ENCODE measurements at regions not wholly inside any gene's neighbourhood (a gene's known extent, or its start where the extent isn't known, plus 50 kb on each side); places are given as distances from the start of the nearest gene placed in this dataset.

DNA sequence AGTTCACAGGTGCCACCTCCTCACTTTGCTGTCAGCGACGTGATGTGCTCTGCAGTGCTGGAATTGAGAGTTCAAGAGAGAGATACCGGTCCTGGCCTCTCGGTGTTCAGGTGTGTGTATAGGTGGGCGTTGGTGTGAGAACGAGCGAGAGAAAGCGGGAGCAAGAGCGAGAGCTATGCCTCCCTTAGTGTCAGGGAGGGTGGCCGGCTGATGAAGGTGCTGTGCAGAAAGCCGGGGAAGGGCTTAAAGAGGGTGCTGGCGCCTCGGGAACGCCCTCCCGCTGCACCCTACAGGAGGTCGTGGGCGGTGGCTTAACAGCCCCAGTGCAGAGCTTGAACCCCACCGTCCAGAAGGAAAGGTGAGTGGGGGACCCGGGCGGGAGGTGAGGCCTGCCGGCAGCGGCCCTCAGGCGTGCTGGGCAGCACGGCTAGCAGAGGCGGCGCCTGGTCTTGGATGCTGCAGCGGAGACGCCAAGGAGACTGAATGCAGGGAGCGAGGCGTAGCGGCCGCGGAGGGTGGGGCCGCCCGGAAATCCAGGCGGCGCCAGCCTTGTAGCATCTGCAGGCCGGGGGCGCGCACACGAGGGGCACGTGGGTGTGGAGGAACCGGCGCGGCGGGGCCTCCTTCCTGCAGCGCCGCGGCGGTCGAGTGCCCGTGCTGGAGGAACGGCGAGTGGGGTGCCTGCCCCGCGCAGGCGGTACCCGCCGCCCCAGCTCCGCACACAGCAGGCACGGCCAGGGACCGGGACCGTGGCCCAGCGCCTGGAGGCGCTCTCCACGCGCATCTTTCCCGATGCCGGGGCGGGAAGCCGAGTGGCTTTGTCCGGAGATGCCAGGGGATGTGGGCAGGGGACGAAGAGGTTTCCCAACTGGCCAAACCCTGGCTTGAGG, 246.8 kb upstream of the TOPAZ1 start:
- DNase-seq (ENCODE audit: low spot score), result peak; percentile 48
- in situ Hi-C loops (cut with MboI; ENCODE audit: low pct_unique_long_range_greater_than_20kb, low sequenced_read_pairs, unreplicated experiment), result no loop called here
- TF ChIP-seq, protein P1, sequence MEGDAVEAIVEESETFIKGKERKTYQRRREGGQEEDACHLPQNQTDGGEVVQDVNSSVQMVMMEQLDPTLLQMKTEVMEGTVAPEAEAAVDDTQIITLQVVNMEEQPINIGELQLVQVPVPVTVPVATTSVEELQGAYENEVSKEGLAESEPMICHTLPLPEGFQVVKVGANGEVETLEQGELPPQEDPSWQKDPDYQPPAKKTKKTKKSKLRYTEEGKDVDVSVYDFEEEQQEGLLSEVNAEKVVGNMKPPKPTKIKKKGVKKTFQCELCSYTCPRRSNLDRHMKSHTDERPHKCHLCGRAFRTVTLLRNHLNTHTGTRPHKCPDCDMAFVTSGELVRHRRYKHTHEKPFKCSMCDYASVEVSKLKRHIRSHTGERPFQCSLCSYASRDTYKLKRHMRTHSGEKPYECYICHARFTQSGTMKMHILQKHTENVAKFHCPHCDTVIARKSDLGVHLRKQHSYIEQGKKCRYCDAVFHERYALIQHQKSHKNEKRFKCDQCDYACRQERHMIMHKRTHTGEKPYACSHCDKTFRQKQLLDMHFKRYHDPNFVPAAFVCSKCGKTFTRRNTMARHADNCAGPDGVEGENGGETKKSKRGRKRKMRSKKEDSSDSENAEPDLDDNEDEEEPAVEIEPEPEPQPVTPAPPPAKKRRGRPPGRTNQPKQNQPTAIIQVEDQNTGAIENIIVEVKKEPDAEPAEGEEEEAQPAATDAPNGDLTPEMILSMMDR (IDR thresholded peaks at IDR 0.05; ENCODE audit: extremely low read depth, insufficient read depth, missing control alignments), result peak; percentile 28

DNA sequence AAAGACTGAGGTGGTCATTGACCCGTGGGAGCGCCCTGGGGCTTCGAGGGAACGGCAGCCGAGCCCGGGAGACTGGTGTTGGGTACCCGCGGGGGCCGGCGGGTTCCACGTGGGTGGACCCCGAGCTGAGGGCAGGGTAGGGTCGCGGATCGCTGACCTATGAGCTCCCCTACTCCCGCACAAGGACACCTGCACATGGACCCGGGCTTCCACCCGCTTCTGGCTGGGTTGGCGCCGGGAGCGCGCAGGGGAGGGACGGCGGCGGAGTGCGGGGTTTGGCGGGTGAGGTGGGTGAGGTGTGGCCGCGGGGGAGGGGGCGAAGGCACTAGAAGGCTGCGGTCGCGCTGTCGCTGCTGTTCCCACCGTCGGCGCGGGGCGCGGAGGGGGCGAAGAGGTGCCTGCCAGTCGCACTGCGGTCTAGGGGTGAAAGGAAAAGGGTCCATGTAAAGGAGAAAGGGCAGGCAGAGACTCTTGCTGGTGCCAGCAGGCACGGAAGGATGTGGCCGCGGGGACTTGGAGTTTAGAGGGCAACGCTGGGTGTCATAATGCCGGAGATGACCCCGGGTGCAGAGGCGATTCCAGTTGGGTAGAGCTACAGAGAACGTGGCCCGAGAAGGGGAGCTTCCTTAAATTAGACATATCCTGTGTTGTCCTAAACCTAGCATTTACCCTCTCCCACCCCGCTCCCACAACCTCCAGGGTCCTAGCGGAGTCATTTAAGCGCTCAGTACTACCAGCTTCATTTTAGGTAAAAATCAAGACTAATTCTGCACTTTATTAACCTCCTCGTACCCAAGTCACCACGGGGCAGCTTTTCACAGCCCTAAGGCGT, 245.9 kb upstream of the TOPAZ1 start:
- peak; percentile 39 for DNase-seq (ENCODE audit: low spot score)
- TF ChIP-seq, protein P1 (IDR thresholded peaks at IDR 0.05; ENCODE audit: extremely low read depth, insufficient read depth, missing control alignments), result no peak
- in situ Hi-C loops (cut with MboI; ENCODE audit: low pct_unique_long_range_greater_than_20kb, low sequenced_read_pairs, unreplicated experiment), result no loop called here

DNA sequence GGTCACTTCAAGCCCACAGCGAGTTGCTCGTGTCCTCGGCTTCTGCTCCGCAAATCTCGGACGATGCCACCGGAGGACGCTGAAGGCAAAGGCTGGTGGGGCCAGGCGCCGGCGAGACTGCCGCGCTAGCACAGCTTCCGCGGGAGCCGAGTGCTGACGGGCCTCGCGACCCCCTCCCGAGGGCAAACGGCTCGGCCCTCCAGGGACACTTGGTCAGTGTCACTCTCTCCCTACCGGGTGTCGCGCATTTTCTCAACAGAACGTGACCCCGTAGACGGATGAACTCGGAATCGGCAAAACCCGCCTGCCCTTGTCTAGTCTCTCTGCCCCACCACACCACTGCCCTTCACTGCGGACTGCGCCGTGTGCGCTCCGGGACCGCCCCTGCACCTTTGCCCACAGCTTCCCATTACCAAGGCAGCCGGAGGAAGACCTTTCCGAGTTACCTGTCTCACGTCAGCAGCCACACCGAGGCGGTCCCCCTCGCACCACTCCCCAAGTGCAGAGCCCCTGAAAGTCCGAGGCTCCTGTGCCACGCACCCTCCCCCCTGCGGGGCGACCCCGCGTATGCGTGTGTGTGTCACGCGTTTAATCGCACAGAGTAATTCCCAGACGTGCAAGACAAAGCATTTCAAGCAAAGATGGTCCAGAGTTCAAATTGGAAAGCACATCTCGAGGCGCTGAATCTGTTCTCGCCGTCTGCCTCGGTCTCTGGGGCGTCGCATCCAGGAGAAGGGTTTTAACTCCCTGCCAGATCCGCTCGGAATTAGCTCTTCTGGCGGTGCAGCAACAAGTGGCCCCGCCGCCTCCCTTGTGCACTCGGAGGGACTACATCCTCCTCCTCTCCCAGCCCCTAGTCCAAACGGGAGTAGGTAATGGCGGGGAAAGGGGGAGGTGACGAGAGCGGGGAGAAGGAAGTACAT, 245.0 kb upstream of the TOPAZ1 start:
- peak; percentile 68 for DNase-seq (ENCODE audit: low spot score)
- in situ Hi-C loops (cut with MboI; ENCODE audit: low pct_unique_long_range_greater_than_20kb, low sequenced_read_pairs, unreplicated experiment), result no loop called here
- TF ChIP-seq, protein P1 (IDR thresholded peaks at IDR 0.05; ENCODE audit: extremely low read depth, insufficient read depth, missing control alignments), result peak; percentile 73

DNA sequence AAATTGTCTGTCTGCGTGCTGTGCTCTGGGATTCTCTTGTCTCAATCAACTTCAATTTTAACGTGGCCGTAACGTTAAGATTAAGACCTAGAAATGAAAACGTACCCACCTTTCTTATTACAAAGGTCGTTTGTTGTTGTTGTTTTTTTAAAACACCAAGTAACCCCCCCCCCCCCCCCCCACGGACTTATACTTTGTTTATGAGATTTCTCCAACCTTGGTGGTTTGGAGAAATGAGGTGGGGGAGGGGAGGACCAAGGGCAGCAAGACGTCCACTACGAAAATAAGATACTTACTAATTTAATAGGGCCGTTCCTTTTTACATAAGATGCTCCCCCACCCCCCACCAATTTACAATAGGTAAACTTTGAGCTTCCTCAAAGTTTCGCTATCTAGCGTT, 244.4 kb upstream of the TOPAZ1 start:
- TF ChIP-seq, protein P1 (IDR thresholded peaks at IDR 0.05; ENCODE audit: extremely low read depth, insufficient read depth, missing control alignments), result no peak
- in situ Hi-C loops (cut with MboI; ENCODE audit: low pct_unique_long_range_greater_than_20kb, low sequenced_read_pairs, unreplicated experiment), result no loop called here
- DNase-seq (ENCODE audit: low spot score), result no peak

DNA sequence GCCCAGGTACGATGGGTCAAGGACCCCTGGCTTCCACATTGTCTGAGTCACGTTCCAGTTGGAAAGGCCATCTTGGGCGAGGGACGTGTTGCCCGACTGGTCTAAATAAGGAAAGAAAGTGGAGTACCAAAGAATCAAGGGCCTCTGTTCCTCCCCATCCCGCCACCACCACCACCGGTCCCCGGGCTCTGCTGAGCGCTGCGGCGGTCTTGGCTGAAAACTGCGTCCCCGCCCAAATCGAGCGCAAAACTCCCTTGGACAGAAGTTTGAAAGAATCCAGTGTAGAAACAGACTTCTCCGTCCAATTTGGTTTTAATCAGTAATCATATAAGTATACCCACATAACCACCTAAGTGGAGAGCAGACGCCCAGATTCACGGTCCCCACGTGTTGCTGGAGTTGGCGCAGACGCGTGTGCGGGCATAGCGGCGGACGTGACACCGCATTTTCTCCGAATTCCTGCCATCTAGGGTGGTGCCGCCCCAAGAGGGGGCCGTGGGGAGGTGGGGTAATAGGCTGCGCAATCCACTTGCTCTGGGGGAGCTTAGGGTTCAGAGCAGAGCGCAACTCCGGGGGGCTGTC, 243.8 kb upstream of the TOPAZ1 start:
- TF ChIP-seq, protein P1 (IDR thresholded peaks at IDR 0.05; ENCODE audit: extremely low read depth, insufficient read depth, missing control alignments), result no peak
- peak; percentile 45 for DNase-seq (ENCODE audit: low spot score)
- in situ Hi-C loops (cut with MboI; ENCODE audit: low pct_unique_long_range_greater_than_20kb, low sequenced_read_pairs, unreplicated experiment), result no loop called here
